ENCODE measurements at regions not wholly inside any gene's neighbourhood (a gene's known extent, or its start where the extent isn't known, plus 50 kb on each side); places are given as distances from the start of the nearest gene placed in this dataset.

GRCh38 chr17:71460943-71461342, 659.9 kb upstream of the SOX9 start:
- H3K9me3 ChIP-seq (ENCODE audit: control insufficient read depth, insufficient read depth, low read length): no peaks in the 10 kb centered on the region
- DNase-seq (ENCODE audit: low read depth, low spot score): no peak
- H3K27ac ChIP-seq (ENCODE audit: low read length): no peak overlapping the region
- H3K4me3 ChIP-seq (ENCODE audit: low read length): no peak overlapping the region
- WGBS (ENCODE audit: insufficient coverage, insufficient read length): no CpG with 5 or more reads among the region's 4 CpGs
- H3K4me1 ChIP-seq (ENCODE audit: control insufficient read depth, insufficient read depth, low read length): peaks cover 1% of the 10 kb centered on the region; the same call in 1 of the 2 replicates
- no peaks in the 10 kb centered on the region for H3K27me3 ChIP-seq (ENCODE audit: control insufficient read depth, insufficient read depth, low read length)
- H3K36me3 ChIP-seq (ENCODE audit: control insufficient read depth, insufficient read depth, low read length): no peaks in the 10 kb centered on the region

DNA sequence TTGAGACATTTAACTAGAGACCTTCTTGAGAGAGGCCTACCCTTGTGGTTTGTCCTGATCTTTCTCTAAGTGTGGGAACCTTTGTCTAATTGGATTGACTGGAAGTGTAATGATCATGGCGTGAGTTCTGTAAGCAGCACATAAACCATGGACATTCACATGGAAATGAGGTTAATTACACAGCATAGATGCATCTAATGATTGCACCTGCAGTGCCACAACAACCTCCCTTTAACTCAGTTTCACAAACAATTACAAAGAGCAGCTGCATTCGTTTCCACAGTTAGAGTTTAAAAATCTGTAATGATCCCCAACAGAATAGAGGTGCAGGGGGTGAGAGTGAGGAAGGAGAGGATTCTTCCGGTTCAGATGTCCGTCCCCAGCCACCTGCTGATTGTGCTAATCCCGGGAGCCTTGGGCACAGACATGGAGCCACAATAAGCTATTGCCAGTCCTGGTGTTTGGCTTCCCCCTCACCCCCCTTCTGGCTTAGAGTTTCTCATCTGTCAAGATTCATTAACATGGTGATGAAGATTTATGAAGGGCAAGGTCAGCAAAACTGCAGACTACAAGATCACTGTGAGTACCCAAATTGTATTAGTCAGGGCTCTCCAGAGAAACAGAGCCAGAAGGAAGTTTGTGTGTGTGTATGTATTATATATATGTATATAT, 659.2 kb upstream of the SOX9 start:
- Histone ChIP-seq H3K9me3 (ENCODE audit: control insufficient read depth, insufficient read depth, low read length) (no peaks in the 10 kb centered on the region), H3K36me3 (ENCODE audit: control insufficient read depth, insufficient read depth, low read length) (no peaks in the 10 kb centered on the region), H3K4me3 (ENCODE audit: low read length) (no peak overlapping the region), H3K27ac (ENCODE audit: low read length) (no peak overlapping the region), H3K27me3 (ENCODE audit: control insufficient read depth, insufficient read depth, low read length) (no peaks in the 10 kb centered on the region), H3K4me1 (ENCODE audit: control insufficient read depth, insufficient read depth, low read length) (peaks cover 1% of the 10 kb centered on the region; the same call in 1 of the 2 replicates)
- DNase-seq (ENCODE audit: low read depth, low spot score): no peak
- WGBS (ENCODE audit: insufficient coverage, insufficient read length): no CpG with 5 or more reads among the region's 5 CpGs

DNA sequence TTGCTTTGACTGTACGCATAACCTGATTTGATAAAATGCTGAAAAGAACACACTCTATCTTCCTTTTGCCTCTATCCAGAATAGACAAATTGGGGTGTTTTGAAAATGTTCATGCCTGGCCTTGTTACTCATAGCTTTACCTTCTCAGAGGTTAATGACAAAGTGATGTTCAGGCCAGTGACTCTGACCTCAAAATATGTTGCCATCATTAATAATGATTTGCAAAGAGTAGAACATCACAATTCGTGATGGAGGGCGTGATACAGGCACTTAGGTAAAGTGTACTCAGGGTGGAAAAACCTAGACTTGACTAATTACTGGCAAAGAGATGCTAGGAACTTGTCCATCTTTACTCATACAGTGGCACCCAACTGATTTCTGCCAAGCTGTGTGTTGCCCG, 656.6 kb upstream of the SOX9 start:
- WGBS (ENCODE audit: insufficient coverage, insufficient read length): no CpG with 5 or more reads among the region's 4 CpGs
- Histone ChIP-seq H3K4me1 (ENCODE audit: control insufficient read depth, insufficient read depth, low read length) (peaks cover 1% of the 10 kb centered on the region; the same call in 1 of the 2 replicates), H3K9me3 (ENCODE audit: control insufficient read depth, insufficient read depth, low read length) (no peaks in the 10 kb centered on the region), H3K36me3 (ENCODE audit: control insufficient read depth, insufficient read depth, low read length) (no peaks in the 10 kb centered on the region), H3K4me3 (ENCODE audit: low read length) (no peak overlapping the region), H3K27ac (ENCODE audit: low read length) (no peak overlapping the region), H3K27me3 (ENCODE audit: control insufficient read depth, insufficient read depth, low read length) (no peaks in the 10 kb centered on the region)
- no peak for DNase-seq (ENCODE audit: low read depth, low spot score)

- H3K4me1 ChIP-seq (ENCODE audit: control insufficient read depth, insufficient read depth, low read length): peaks cover 1% of the 10 kb centered on the region; the same call in 1 of the 2 replicates
Measured at GRCh38 chr17:71464751-71465150, 656.1 kb upstream of the SOX9 start.

GRCh38 chr17:71467719-71468118, 653.1 kb upstream of the SOX9 start:
- WGBS (ENCODE audit: insufficient coverage, insufficient read length): no CpG with 5 or more reads among the region's 2 CpGs
- Histone ChIP-seq H3K27me3 (ENCODE audit: control insufficient read depth, insufficient read depth, low read length) (no peaks in the 10 kb centered on the region), H3K36me3 (ENCODE audit: control insufficient read depth, insufficient read depth, low read length) (no peaks in the 10 kb centered on the region), H3K4me1 (ENCODE audit: control insufficient read depth, insufficient read depth, low read length) (peaks cover 1% of the 10 kb centered on the region; the same call in 1 of the 2 replicates), H3K9me3 (ENCODE audit: control insufficient read depth, insufficient read depth, low read length) (no peaks in the 10 kb centered on the region), H3K4me3 (ENCODE audit: low read length) (no peak overlapping the region), H3K27ac (ENCODE audit: low read length) (no peak overlapping the region)
- DNase-seq (ENCODE audit: low read depth, low spot score): no peak

More at GRCh38 chr17:71464751-71465150, 656.1 kb upstream of the SOX9 start:
- no CpG with 5 or more reads among the region's 5 CpGs for WGBS (ENCODE audit: insufficient coverage, insufficient read length)
- no peak overlapping the region for H3K27ac ChIP-seq (ENCODE audit: low read length)
- no peak for DNase-seq (ENCODE audit: low read depth, low spot score)
- H3K4me3 ChIP-seq (ENCODE audit: low read length): no peak overlapping the region
- no peaks in the 10 kb centered on the region for H3K27me3 ChIP-seq (ENCODE audit: control insufficient read depth, insufficient read depth, low read length)
- H3K9me3 ChIP-seq (ENCODE audit: control insufficient read depth, insufficient read depth, low read length): no peaks in the 10 kb centered on the region
- H3K36me3 ChIP-seq (ENCODE audit: control insufficient read depth, insufficient read depth, low read length): no peaks in the 10 kb centered on the region

- WGBS (ENCODE audit: insufficient coverage, insufficient read length): no CpG with 5 or more reads among the region's 3 CpGs
- DNase-seq (ENCODE audit: low read depth, low spot score): no peak
- H3K4me3 ChIP-seq (ENCODE audit: low read length): no peak overlapping the region
- no peak overlapping the region for H3K27ac ChIP-seq (ENCODE audit: low read length)
- H3K36me3 ChIP-seq (ENCODE audit: control insufficient read depth, insufficient read depth, low read length): no peaks in the 10 kb centered on the region
- no peaks in the 10 kb centered on the region for H3K4me1 ChIP-seq (ENCODE audit: control insufficient read depth, insufficient read depth, low read length)
- no peaks in the 10 kb centered on the region for H3K9me3 ChIP-seq (ENCODE audit: control insufficient read depth, insufficient read depth, low read length)
- no peaks in the 10 kb centered on the region for H3K27me3 ChIP-seq (ENCODE audit: control insufficient read depth, insufficient read depth, low read length)
Measured at GRCh38 chr17:71470062-71470461, 650.8 kb upstream of the SOX9 start.

- no peak overlapping the region for H3K27ac ChIP-seq (ENCODE audit: low read length)
Measured at GRCh38 chr17:71472809-71473789, 647.7 kb upstream of the SOX9 start.

DNA sequence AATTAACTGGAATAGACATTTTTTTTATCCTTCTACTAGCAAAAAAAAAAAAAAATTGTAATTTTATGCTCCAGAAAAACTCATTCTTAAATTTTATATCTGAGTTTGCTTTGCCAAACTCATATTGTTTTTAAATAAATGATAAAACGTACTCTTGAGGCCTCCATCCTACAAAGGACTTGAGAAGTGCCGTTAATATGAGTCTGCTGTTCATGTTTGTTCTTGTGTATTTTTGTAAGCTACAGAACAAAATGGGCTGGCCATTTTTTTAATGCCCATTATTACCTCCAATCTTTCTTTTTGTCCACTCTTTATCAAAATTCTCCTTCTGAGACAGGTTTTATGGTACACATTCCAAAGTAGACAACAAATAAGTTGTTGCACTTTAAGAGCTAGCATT, 643.5 kb upstream of the SOX9 start:
- Histone ChIP-seq H3K4me1 (ENCODE audit: control insufficient read depth, insufficient read depth, low read length) (no peaks in the 10 kb centered on the region), H3K36me3 (ENCODE audit: control insufficient read depth, insufficient read depth, low read length) (no peaks in the 10 kb centered on the region), H3K27ac (ENCODE audit: low read length) (no peak overlapping the region), H3K4me3 (ENCODE audit: low read length) (no peak overlapping the region), H3K9me3 (ENCODE audit: control insufficient read depth, insufficient read depth, low read length) (no peaks in the 10 kb centered on the region), H3K27me3 (ENCODE audit: control insufficient read depth, insufficient read depth, low read length) (no peaks in the 10 kb centered on the region)
- DNase-seq (ENCODE audit: low read depth, low spot score): no peak
- no CpG with 5 or more reads among the region's 2 CpGs for WGBS (ENCODE audit: insufficient coverage, insufficient read length)

More at GRCh38 chr17:71472809-71473789, 647.7 kb upstream of the SOX9 start:
- WGBS (ENCODE audit: insufficient coverage, insufficient read length): no CpG with 5 or more reads among the region's 7 CpGs
- DNase-seq (ENCODE audit: low read depth, low spot score): peak; percentile 58
- H3K4me3 ChIP-seq (ENCODE audit: low read length): no peak overlapping the region
- H3K9me3 ChIP-seq (ENCODE audit: control insufficient read depth, insufficient read depth, low read length): no peaks in the 10 kb centered on the region
- H3K36me3 ChIP-seq (ENCODE audit: control insufficient read depth, insufficient read depth, low read length): no peaks in the 10 kb centered on the region
- no peaks in the 10 kb centered on the region for H3K4me1 ChIP-seq (ENCODE audit: control insufficient read depth, insufficient read depth, low read length)
- H3K27me3 ChIP-seq (ENCODE audit: control insufficient read depth, insufficient read depth, low read length): no peaks in the 10 kb centered on the region

DNA sequence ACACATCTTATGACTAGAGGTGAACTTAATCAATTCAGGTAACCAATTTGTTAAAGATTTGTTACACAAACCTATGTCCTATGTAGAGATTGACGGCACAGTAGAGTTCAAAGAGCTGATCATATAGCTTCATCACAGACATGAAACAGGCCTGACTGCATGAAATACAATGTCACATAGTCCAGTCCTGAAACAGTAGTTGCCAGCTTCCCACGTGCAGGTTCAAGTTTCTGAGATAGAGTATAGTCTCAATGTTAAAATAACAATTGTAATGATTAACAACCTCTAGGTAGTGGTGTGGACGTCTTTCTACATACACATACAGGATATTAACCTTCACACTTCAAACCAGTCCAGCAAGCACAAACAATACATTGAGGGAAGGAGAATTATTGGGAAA, 640.7 kb upstream of the SOX9 start:
- Histone ChIP-seq H3K36me3 (ENCODE audit: control insufficient read depth, insufficient read depth, low read length) (no peaks in the 10 kb centered on the region), H3K9me3 (ENCODE audit: control insufficient read depth, insufficient read depth, low read length) (no peaks in the 10 kb centered on the region), H3K4me1 (ENCODE audit: control insufficient read depth, insufficient read depth, low read length) (no peaks in the 10 kb centered on the region), H3K27ac (ENCODE audit: low read length) (no peak overlapping the region), H3K27me3 (ENCODE audit: control insufficient read depth, insufficient read depth, low read length) (no peaks in the 10 kb centered on the region), H3K4me3 (ENCODE audit: low read length) (no peak overlapping the region)
- no CpG with 5 or more reads among the region's 3 CpGs for WGBS (ENCODE audit: insufficient coverage, insufficient read length)
- no peak for DNase-seq (ENCODE audit: low read depth, low spot score)

- WGBS (ENCODE audit: insufficient coverage, insufficient read length): no CpG with 5 or more reads among the region's 1 CpG
- Histone ChIP-seq H3K27ac (ENCODE audit: low read length) (no peak overlapping the region), H3K4me3 (ENCODE audit: low read length) (no peak overlapping the region)
Measured at GRCh38 chr17:71482625-71483024, 638.2 kb upstream of the SOX9 start.

More at GRCh38 chr17:71482625-71483024, 638.2 kb upstream of the SOX9 start:
- H3K27me3 ChIP-seq (ENCODE audit: control insufficient read depth, insufficient read depth, low read length): no peaks in the 10 kb centered on the region; the same call in 1 of the 2 replicates
- no peaks in the 10 kb centered on the region for H3K9me3 ChIP-seq (ENCODE audit: control insufficient read depth, insufficient read depth, low read length)
- no peaks in the 10 kb centered on the region for H3K4me1 ChIP-seq (ENCODE audit: control insufficient read depth, insufficient read depth, low read length)
- no peak for DNase-seq (ENCODE audit: low read depth, low spot score)
- no peaks in the 10 kb centered on the region for H3K36me3 ChIP-seq (ENCODE audit: control insufficient read depth, insufficient read depth, low read length)

All from iPS DF 6.9 (cell line).